AG04449 (cell line): ENCODE measurements at regions not wholly inside any gene's neighbourhood (a gene's known extent, or its start where the extent isn't known, plus 50 kb on each side); places are given as distances from the start of the nearest gene placed in this dataset.

Experiments
- CTCF ChIA-PET: fragments of 350-600 bp; formaldehyde crosslinking; extraction: SDS; loops from one replicate; lab custom pipeline; 2021; ENCODE audit warnings: antibody characterized with exemption; lab: Yijun Ruan, JAX
- POLR2A ChIA-PET: fragments of 400-600, 350-600 bp; formaldehyde crosslinking; extraction: SDS; loops from one replicate; lab custom pipeline; 2020; ENCODE audit warnings: antibody characterized with exemption, inconsistent platforms; lab: Yijun Ruan, JAX
- DNase-seq: peaks from one replicate; pipeline ENCODE4 v3.0.0-alpha.2; 2010; ENCODE audit warnings: low read depth, low spot score
- H3K4me3 ChIP-seq: 2 replicates; pipeline ENCODE4 v1.5.1; 2011; ENCODE audit warnings: low read depth, mild to moderate bottlenecking, control low read depth, low read length
- CTCF ChIP-seq: IDR thresholded peaks from one replicate; pipeline ENCODE4 v1.5.1; 2011; ENCODE audit warnings: mild to moderate bottlenecking, moderate library complexity, low read length, control low read depth, inconsistent platforms; ENCODE audit not compliant: insufficient read depth; ENCODE audit errors: missing control alignments

GRCh38 chr21:41623945-41624344, 116.0 kb upstream of the TMPRSS2 start:
- ChIA-PET CTCF (interaction anchor here (1.5 to 3.3 kb wide), 2 partner anchors 145 to 193 kb away, joined by 4 to 15 read pairs; no protein-coding TSS in a partner anchor), POLR2A (no interaction called here)
- no peak for DNase-seq
- H3K4me3 ChIP-seq, result no peak overlapping the region
- TF ChIP-seq CTCF, result no peak

GRCh38 chr21:41622831-41623548, 115.0 kb upstream of the TMPRSS2 start:
- POLR2A ChIA-PET, result interaction anchor here (0.5 to 0.9 kb wide), 3 partner anchors 10 to 42 kb away, joined by 3 read pairs; no protein-coding TSS in a partner anchor
- DNase-seq, result no peak

GRCh38 chr21:41622201-41622600, 114.2 kb upstream of the TMPRSS2 start:
- H3K4me3 ChIP-seq, result no peak overlapping the region
- no peak for DNase-seq
- CTCF ChIA-PET, result interaction anchor here (0.9 to 3.3 kb wide), 6 partner anchors 9 to 194 kb away, joined by 3 to 15 read pairs (median 4); no protein-coding TSS in a partner anchor
- no peak for TF ChIP-seq CTCF
- POLR2A ChIA-PET, result interaction anchor here (0.9 kb wide), 1 partner anchor 20 kb away, joined by 3 read pairs; no protein-coding TSS in a partner anchor

More at GRCh38 chr21:41622831-41623548, 115.0 kb upstream of the TMPRSS2 start:
- no peak for TF ChIP-seq CTCF
- CTCF ChIA-PET, result interaction anchor here (0.9 to 3.3 kb wide), 4 partner anchors 10 to 194 kb away, joined by 3 to 15 read pairs (median 4); no protein-coding TSS in a partner anchor
- no peak overlapping the region for H3K4me3 ChIP-seq

- TF ChIP-seq CTCF, result no peak
- CTCF ChIA-PET, result interaction anchor here (0.6 to 3.3 kb wide), 5 partner anchors 10 to 211 kb away, joined by 3 to 15 read pairs (median 4); no protein-coding TSS in a partner anchor
- POLR2A ChIA-PET, result no interaction called here
- DNase-seq, result no peak
- no peak overlapping the region for H3K4me3 ChIP-seq
Measured at GRCh38 chr21:41621513-41621912, 113.6 kb upstream of the TMPRSS2 start.

GRCh38 chr21:41620982-41621381, 113.0 kb upstream of the TMPRSS2 start:
- ChIA-PET CTCF (interaction anchor here (0.7 to 3.3 kb wide), 6 partner anchors 9 to 196 kb away, joined by 3 to 15 read pairs (median 4); no protein-coding TSS in a partner anchor), POLR2A (no interaction called here)
- TF ChIP-seq CTCF, result no peak
- H3K4me3 ChIP-seq, result no peak overlapping the region
- no peak for DNase-seq

- no peak for TF ChIP-seq CTCF
- H3K4me3 ChIP-seq, result no peak overlapping the region
- DNase-seq, result no peak
- POLR2A ChIA-PET, result no interaction called here
- CTCF ChIA-PET, result interaction anchor here (0.7 to 3.3 kb wide), 5 partner anchors 9 to 196 kb away, joined by 3 to 15 read pairs (median 3); no protein-coding TSS in a partner anchor
Measured at GRCh38 chr21:41620541-41620940, 112.6 kb upstream of the TMPRSS2 start.
